Spinal cord (tissue), 9 donors: ENCODE measurements at regions not wholly inside any gene's neighbourhood (a gene's known extent, or its start where the extent isn't known, plus 50 kb on each side); places are given as distances from the start of the nearest gene placed in this dataset.

Experiments
- DNase-seq, 6 donors: peaks; one replicate each; pipeline versions ENCODE4 v3.0.0 to v3.0.0-alpha.2; 2013 to 2015; ENCODE audit warnings: low spot score in 6 of 6, low read depth in 4 of 6
- H3K27ac ChIP-seq: one replicate; pipeline ENCODE4 v1.5.1; 2013; ENCODE audit warnings: low read depth, low read length, control low read depth
- H3K27me3 ChIP-seq: one replicate; pipeline ENCODE4 v1.6.1; 2013; ENCODE audit warnings: low read length; ENCODE audit not compliant: control insufficient read depth, insufficient read depth
- H3K36me3 ChIP-seq: one replicate; pipeline ENCODE4 v1.6.1; 2013; ENCODE audit warnings: low read length; ENCODE audit not compliant: control insufficient read depth, insufficient read depth
- H3K4me1 ChIP-seq: one replicate; pipeline ENCODE4 v1.6.1; 2013; ENCODE audit warnings: low read length; ENCODE audit not compliant: control insufficient read depth, insufficient read depth
- H3K4me3 ChIP-seq: one replicate; pipeline ENCODE4 v1.5.1; 2013; ENCODE audit warnings: low read depth, low read length, control low read depth
- H3K9me3 ChIP-seq: one replicate; pipeline ENCODE4 v1.6.1; 2013; ENCODE audit warnings: low read length; ENCODE audit not compliant: control insufficient read depth, insufficient read depth
- WGBS: methylation state at CpG from one replicate; pipeline ENCODE4 v1.1.5; 2013; ENCODE audit warnings: missing lambda C conversion rate; ENCODE audit not compliant: insufficient coverage; 5-methylcytosine and 5-hydroxymethylcytosine counted together
- donor health status: healthy.

DNA sequence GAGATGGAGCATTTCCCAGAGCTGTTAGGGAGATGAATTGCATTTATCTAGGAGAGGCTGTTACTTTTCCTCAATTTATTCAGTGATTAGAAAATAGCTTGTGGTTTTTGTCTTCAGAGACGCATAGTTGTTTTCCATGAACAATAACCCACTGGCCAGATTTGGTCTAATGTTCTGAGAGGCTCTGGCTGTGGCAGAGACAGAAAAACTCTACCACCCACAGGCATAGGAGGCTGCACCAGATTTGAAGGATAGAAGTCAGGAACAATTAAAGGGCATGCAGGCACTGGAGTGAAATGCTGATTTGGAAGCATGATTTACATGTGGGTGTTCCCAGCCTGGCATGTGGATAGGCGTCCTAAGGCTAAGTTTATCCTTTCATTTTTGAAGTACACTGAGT lies 143.5 kb downstream of the NFKBIZ start:
- no peaks in the 10 kb centered on the region for H3K4me1 ChIP-seq
- no peaks in the 10 kb centered on the region for H3K36me3 ChIP-seq
- 56% methylated on average over 1 of the region's 2 CpGs for WGBS
- DNase-seq, result no peak
- H3K4me3 ChIP-seq, result no peak overlapping the region
- no peak overlapping the region for H3K27ac ChIP-seq
- no peaks in the 10 kb centered on the region for H3K27me3 ChIP-seq
- H3K9me3 ChIP-seq, result no peaks in the 10 kb centered on the region

GRCh38 chr3:101994386-101994785 lies 145.1 kb downstream of the NFKBIZ start:
- no peaks in the 10 kb centered on the region for H3K9me3 ChIP-seq
- no peaks in the 10 kb centered on the region for H3K27me3 ChIP-seq
- H3K27ac ChIP-seq, result no peak overlapping the region
- H3K4me1 ChIP-seq, result no peaks in the 10 kb centered on the region
- H3K4me3 ChIP-seq, result no peak overlapping the region
- no peaks in the 10 kb centered on the region for H3K36me3 ChIP-seq
- 100% methylated on average over 1 of the region's 3 CpGs for WGBS
- DNase-seq, result peak in 1 of 6 donors; percentile 7

GRCh38 chr3:101995371-101996046 lies 146.2 kb downstream of the NFKBIZ start:
- Histone ChIP-seq H3K36me3 (no peaks in the 10 kb centered on the region), H3K27me3 (no peaks in the 10 kb centered on the region), H3K9me3 (no peaks in the 10 kb centered on the region), H3K4me1 (no peaks in the 10 kb centered on the region), H3K4me3 (no peak overlapping the region), H3K27ac (no peak overlapping the region)
- 96% methylated on average over 3 of the region's 4 CpGs for WGBS
- DNase-seq, result no peak

DNA sequence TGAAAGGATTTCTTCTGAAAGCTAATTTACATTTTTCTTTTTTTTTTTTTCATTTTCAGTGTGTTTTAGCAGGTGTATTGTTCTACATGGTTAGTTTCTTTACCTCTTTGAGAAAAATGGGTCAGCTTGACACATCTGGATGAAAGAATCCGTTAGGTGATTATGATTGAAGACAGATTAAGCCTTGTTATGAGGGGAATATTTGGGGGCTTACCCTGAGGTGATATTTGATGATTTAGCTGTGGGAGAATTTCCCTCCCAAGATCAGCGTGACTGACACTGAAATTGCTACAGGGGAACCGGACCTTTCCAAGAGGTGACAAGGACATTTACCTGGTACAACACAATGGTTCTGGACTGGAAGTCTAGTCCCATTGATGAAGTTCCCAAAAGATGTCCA lies 147.5 kb downstream of the NFKBIZ start:
- no peak overlapping the region for H3K4me3 ChIP-seq
- 94% methylated on average over 2 of the region's 3 CpGs for WGBS
- no peaks in the 10 kb centered on the region for H3K9me3 ChIP-seq
- no peak for DNase-seq
- no peaks in the 10 kb centered on the region for H3K36me3 ChIP-seq
- H3K27ac ChIP-seq, result no peak overlapping the region
- H3K4me1 ChIP-seq, result no peaks in the 10 kb centered on the region
- no peaks in the 10 kb centered on the region for H3K27me3 ChIP-seq

GRCh38 chr3:101998256-101998926 lies 149.1 kb downstream of the NFKBIZ start:
- Histone ChIP-seq H3K27me3 (no peaks in the 10 kb centered on the region), H3K36me3 (no peaks in the 10 kb centered on the region), H3K4me1 (no peaks in the 10 kb centered on the region), H3K4me3 (no peak overlapping the region), H3K27ac (no peak overlapping the region), H3K9me3 (no peaks in the 10 kb centered on the region)
- peak in 2 of 6 donors; percentile 5 to 12 for DNase-seq
- no CpG with 5 or more reads among the region's 3 CpGs for WGBS

- H3K27ac ChIP-seq, result no peak overlapping the region
- peak in 2 of 6 donors; percentile 11 to 29 for DNase-seq
- no peaks in the 10 kb centered on the region for H3K4me1 ChIP-seq
- no peaks in the 10 kb centered on the region for H3K36me3 ChIP-seq
- WGBS, result 13% methylated on average over 3 of the region's 3 CpGs
- H3K9me3 ChIP-seq, result no peaks in the 10 kb centered on the region
- H3K27me3 ChIP-seq, result no peaks in the 10 kb centered on the region
- H3K4me3 ChIP-seq, result no peak overlapping the region
Observed at GRCh38 chr3:101999177-101999779, 150.0 kb downstream of the NFKBIZ start.

- Histone ChIP-seq H3K4me3 (no peak overlapping the region), H3K27ac (no peak overlapping the region), H3K27me3 (no peaks in the 10 kb centered on the region), H3K9me3 (no peaks in the 10 kb centered on the region), H3K36me3 (no peaks in the 10 kb centered on the region), H3K4me1 (no peaks in the 10 kb centered on the region)
- 83% methylated on average over 2 of the region's 3 CpGs for WGBS
- DNase-seq, result no peak
Observed at GRCh38 chr3:102000620-102001209, 151.4 kb downstream of the NFKBIZ start.

- H3K4me3 ChIP-seq, result no peak overlapping the region
- no peaks in the 10 kb centered on the region for H3K27me3 ChIP-seq
- DNase-seq, result no peak
- H3K36me3 ChIP-seq, result no peaks in the 10 kb centered on the region
- H3K27ac ChIP-seq, result no peak overlapping the region
- H3K9me3 ChIP-seq, result no peaks in the 10 kb centered on the region
- no peaks in the 10 kb centered on the region for H3K4me1 ChIP-seq
- WGBS, result 100% methylated on average over 1 of the region's 1 CpG
Observed at GRCh38 chr3:102002056-102002455, 152.7 kb downstream of the NFKBIZ start.

- H3K4me3 ChIP-seq, result no peak overlapping the region
- no peaks in the 10 kb centered on the region for H3K36me3 ChIP-seq
- no peaks in the 10 kb centered on the region for H3K4me1 ChIP-seq
- no peaks in the 10 kb centered on the region for H3K9me3 ChIP-seq
- H3K27me3 ChIP-seq, result no peaks in the 10 kb centered on the region
- no peak for DNase-seq
- H3K27ac ChIP-seq, result no peak overlapping the region
- no CpG with 5 or more reads among the region's 2 CpGs for WGBS
Observed at GRCh38 chr3:102004561-102004960, 155.2 kb downstream of the NFKBIZ start.
